T-helper 17 cell (primary cell): ENCODE measurements at regions not wholly inside any gene's neighbourhood (a gene's known extent, or its start where the extent isn't known, plus 50 kb on each side); places are given as distances from the start of the nearest gene placed in this dataset.

ENCODE experiments used
- ATAC-seq: fragments of 150-1000 bp; cut with Tn5 transposase; 2 replicates; pipeline ENCODE4 v1.10.0; 2021; ENCODE audit warnings: mild to moderate bottlenecking, moderate library complexity
- DNase-seq, 3 donors: peaks; one replicate each; pipeline versions ENCODE4 v3.0.0 to v3.0.0-alpha.2; 2020 to 2021
- H3K9me3 ChIP-seq: one replicate; pipeline ENCODE4 v1.7.0; 2013; ENCODE audit warnings: low read length, mild to moderate bottlenecking; ENCODE audit not compliant: control insufficient read depth, poor library complexity, severe bottlenecking
- H3K27ac Mint-ChIP-seq: one replicate; pipeline ENCODE4 v1.8.0; 2022; ENCODE audit warnings: mild to moderate bottlenecking, moderate library complexity, mixed read lengths
- H3K27me3 Mint-ChIP-seq: one replicate; pipeline ENCODE4 v1.8.0; 2022; ENCODE audit warnings: mixed read lengths
- H3K36me3 Mint-ChIP-seq: one replicate; pipeline ENCODE4 v1.8.0; 2022; ENCODE audit warnings: low read depth, mixed read lengths
- H3K4me1 Mint-ChIP-seq: one replicate; pipeline ENCODE4 v1.8.0; 2022; ENCODE audit warnings: mild to moderate bottlenecking, mixed read lengths
- H3K4me3 Mint-ChIP-seq: one replicate; pipeline ENCODE4 v1.8.0; 2022; ENCODE audit warnings: mild to moderate bottlenecking, moderate library complexity, mixed read lengths

- H3K27ac Mint-ChIP-seq = no peak overlapping the region
Observed at GRCh38 chr2:173590276-173590861, 235.7 kb downstream of the CDCA7 start.

GRCh38 chr2:173593109-173593508 lies 238.4 kb downstream of the CDCA7 start:
- ATAC-seq (no peak), DNase-seq (no peak)
- H3K9me3 ChIP-seq = no peaks in the 10 kb centered on the region
- Mint-ChIP-seq H3K4me3 (no peak overlapping the region), H3K4me1 (no peaks in the 10 kb centered on the region), H3K27me3 (peaks cover 18% of the 10 kb centered on the region), H3K36me3 (no peaks in the 10 kb centered on the region), H3K27ac (no peak overlapping the region)

More at GRCh38 chr2:173590276-173590861, 235.7 kb downstream of the CDCA7 start:
- peaks cover 21% of the 10 kb centered on the region for H3K27me3 Mint-ChIP-seq
- no peaks in the 10 kb centered on the region for H3K4me1 Mint-ChIP-seq
- no peaks in the 10 kb centered on the region for H3K36me3 Mint-ChIP-seq
- no peak overlapping the region for H3K4me3 Mint-ChIP-seq
- no peaks in the 10 kb centered on the region for H3K9me3 ChIP-seq
- no peak for ATAC-seq
- no peak for DNase-seq

- DNase-seq (no peak), ATAC-seq (no peak)
- H3K4me1 Mint-ChIP-seq = no peaks in the 10 kb centered on the region
- no peaks in the 10 kb centered on the region for H3K9me3 ChIP-seq
- H3K4me3 Mint-ChIP-seq = no peak overlapping the region
- peaks cover 2% of the 10 kb centered on the region for H3K36me3 Mint-ChIP-seq
- H3K27ac Mint-ChIP-seq = no peak overlapping the region
- peaks cover 11% of the 10 kb centered on the region for H3K27me3 Mint-ChIP-seq
Observed at GRCh38 chr2:173596244-173596643, 241.6 kb downstream of the CDCA7 start.

GRCh38 chr2:173598525-173598924 lies 243.9 kb downstream of the CDCA7 start:
- Mint-ChIP-seq H3K27ac (no peak overlapping the region), H3K4me3 (no peak overlapping the region), H3K4me1 (no peaks in the 10 kb centered on the region), H3K36me3 (peaks cover 2% of the 10 kb centered on the region), H3K27me3 (peaks cover 19% of the 10 kb centered on the region)
- ATAC-seq = no peak
- no peaks in the 10 kb centered on the region for H3K9me3 ChIP-seq
- DNase-seq = no peak

- H3K36me3 Mint-ChIP-seq = peaks cover 2% of the 10 kb centered on the region
- no peaks in the 10 kb centered on the region for H3K4me1 Mint-ChIP-seq
- no peak overlapping the region for H3K4me3 Mint-ChIP-seq
- peaks cover 19% of the 10 kb centered on the region for H3K27me3 Mint-ChIP-seq
- no peaks in the 10 kb centered on the region for H3K9me3 ChIP-seq
- ATAC-seq (no peak), DNase-seq (no peak)
- H3K27ac Mint-ChIP-seq = no peak overlapping the region
Observed at GRCh38 chr2:173599821-173600359, 245.2 kb downstream of the CDCA7 start.

- no peaks in the 10 kb centered on the region for H3K9me3 ChIP-seq
- Mint-ChIP-seq H3K4me1 (no peaks in the 10 kb centered on the region), H3K27ac (no peak overlapping the region), H3K36me3 (peaks cover 2% of the 10 kb centered on the region), H3K27me3 (peaks cover 22% of the 10 kb centered on the region), H3K4me3 (no peak overlapping the region)
- no peak for DNase-seq
- ATAC-seq = no peak
Observed at GRCh38 chr2:173602153-173602795, 247.6 kb downstream of the CDCA7 start.

- H3K4me3 Mint-ChIP-seq = no peak overlapping the region
- H3K9me3 ChIP-seq = no peaks in the 10 kb centered on the region
- DNase-seq = no peak
Observed at GRCh38 chr2:173605994-173606393, 251.3 kb downstream of the CDCA7 start.

GRCh38 chr2:173606619-173607248 lies 252.1 kb downstream of the CDCA7 start:
- DNase-seq = no peak
- H3K27ac Mint-ChIP-seq = no peak overlapping the region
- no peak overlapping the region for H3K4me3 Mint-ChIP-seq

More at GRCh38 chr2:173605994-173606393, 251.3 kb downstream of the CDCA7 start:
- Mint-ChIP-seq H3K4me1 (no peaks in the 10 kb centered on the region), H3K27me3 (peaks cover 50% of the 10 kb centered on the region), H3K27ac (no peak overlapping the region), H3K36me3 (no peaks in the 10 kb centered on the region)
- no peak for ATAC-seq

GRCh38 chr2:173607606-173608311 lies 253.1 kb downstream of the CDCA7 start:
- Mint-ChIP-seq H3K4me3 (no peak overlapping the region), H3K36me3 (no peaks in the 10 kb centered on the region), H3K4me1 (no peaks in the 10 kb centered on the region), H3K27ac (no peak overlapping the region), H3K27me3 (peaks cover 61% of the 10 kb centered on the region)
- H3K9me3 ChIP-seq = no peaks in the 10 kb centered on the region
- ATAC-seq (no peak), DNase-seq (no peak)

More at GRCh38 chr2:173606619-173607248, 252.1 kb downstream of the CDCA7 start:
- no peaks in the 10 kb centered on the region for H3K36me3 Mint-ChIP-seq
- H3K4me1 Mint-ChIP-seq = no peaks in the 10 kb centered on the region
- H3K9me3 ChIP-seq = no peaks in the 10 kb centered on the region
- no peak for ATAC-seq
- peaks cover 55% of the 10 kb centered on the region for H3K27me3 Mint-ChIP-seq

- DNase-seq (no peak), ATAC-seq (no peak)
- H3K4me3 Mint-ChIP-seq = no peak overlapping the region
- no peaks in the 10 kb centered on the region for H3K9me3 ChIP-seq
- H3K27me3 Mint-ChIP-seq = peaks cover 71% of the 10 kb centered on the region
- H3K4me1 Mint-ChIP-seq = no peaks in the 10 kb centered on the region
- H3K36me3 Mint-ChIP-seq = no peaks in the 10 kb centered on the region
- no peak overlapping the region for H3K27ac Mint-ChIP-seq
Observed at GRCh38 chr2:173611121-173611520, 256.4 kb downstream of the CDCA7 start.

- no peak for ATAC-seq
- no peaks in the 10 kb centered on the region for H3K9me3 ChIP-seq
- Mint-ChIP-seq H3K4me3 (no peak overlapping the region), H3K27ac (no peak overlapping the region), H3K27me3 (peaks cover 63% of the 10 kb centered on the region), H3K36me3 (no peaks in the 10 kb centered on the region), H3K4me1 (no peaks in the 10 kb centered on the region)
- no peak for DNase-seq
Observed at GRCh38 chr2:173612354-173612753, 257.7 kb downstream of the CDCA7 start.

- Mint-ChIP-seq H3K27me3 (peaks cover 64% of the 10 kb centered on the region), H3K4me1 (no peaks in the 10 kb centered on the region), H3K4me3 (no peak overlapping the region), H3K36me3 (no peaks in the 10 kb centered on the region), H3K27ac (no peak overlapping the region)
- ATAC-seq (no peak), DNase-seq (no peak)
- H3K9me3 ChIP-seq = no peaks in the 10 kb centered on the region
Observed at GRCh38 chr2:173613386-173613785, 258.7 kb downstream of the CDCA7 start.

- no peak for ATAC-seq
- Mint-ChIP-seq H3K27me3 (peaks cover 59% of the 10 kb centered on the region), H3K4me3 (no peak overlapping the region)
Observed at GRCh38 chr2:173614265-173614930, 259.7 kb downstream of the CDCA7 start.

More at GRCh38 chr2:173614265-173614930, 259.7 kb downstream of the CDCA7 start:
- no peak for DNase-seq
- Mint-ChIP-seq H3K4me1 (no peaks in the 10 kb centered on the region), H3K27ac (no peak overlapping the region), H3K36me3 (no peaks in the 10 kb centered on the region)
- H3K9me3 ChIP-seq = no peaks in the 10 kb centered on the region
